Femur (tissue), 1 donor: ENCODE measurements at regions not wholly inside any gene's neighbourhood (a gene's known extent, or its start where the extent isn't known, plus 50 kb on each side); places are given as distances from the start of the nearest gene placed in this dataset.
A peak's percentile ranks its signal among the peaks of the same experiment; 100 is the strongest.

Source experiments
- DNase-seq: peaks from one replicate; pipeline ENCODE4 v3.0.0-alpha.2; 2017

GRCh38 chr20:12762725-12763124, 246.0 kb upstream of the SPTLC3 start:
- peak; percentile 23 for DNase-seq

- DNase-seq, result no peak
Measured at GRCh38 chr20:12763406-12763805, 245.4 kb upstream of the SPTLC3 start.

- no peak for DNase-seq
Measured at GRCh38 chr20:12764053-12764452, 244.7 kb upstream of the SPTLC3 start.

- DNase-seq, result no peak
Measured at GRCh38 chr20:12764851-12765250, 243.9 kb upstream of the SPTLC3 start.

- DNase-seq, result no peak
Measured at GRCh38 chr20:12773936-12774335, 234.8 kb upstream of the SPTLC3 start.

GRCh38 chr20:12775041-12775440, 233.7 kb upstream of the SPTLC3 start:
- no peak for DNase-seq

- DNase-seq, result no peak
Measured at GRCh38 chr20:12777016-12777415, 231.8 kb upstream of the SPTLC3 start.

GRCh38 chr20:12786276-12786675, 222.5 kb upstream of the SPTLC3 start:
- no peak for DNase-seq

GRCh38 chr20:12788632-12789299, 220.0 kb upstream of the SPTLC3 start:
- no peak for DNase-seq

GRCh38 chr20:12790859-12791258, 217.9 kb upstream of the SPTLC3 start:
- DNase-seq, result no peak

GRCh38 chr20:12798286-12798685, 210.5 kb upstream of the SPTLC3 start:
- no peak for DNase-seq

- no peak for DNase-seq
Measured at GRCh38 chr20:12808006-12808567, 200.7 kb upstream of the SPTLC3 start.

GRCh38 chr20:12815231-12815768, 193.5 kb upstream of the SPTLC3 start:
- no peak for DNase-seq

- no peak for DNase-seq
Measured at GRCh38 chr20:12815778-12816408, 192.9 kb upstream of the SPTLC3 start.

- DNase-seq, result no peak
Measured at GRCh38 chr20:12821249-12821648, 187.5 kb upstream of the SPTLC3 start.

- no peak for DNase-seq
Measured at GRCh38 chr20:12823734-12824133, 185.0 kb upstream of the SPTLC3 start.

- DNase-seq, result no peak
Measured at GRCh38 chr20:12824328-12825225, 184.2 kb upstream of the SPTLC3 start.

GRCh38 chr20:12825226-12825595, 183.6 kb upstream of the SPTLC3 start:
- DNase-seq, result peak; percentile 27

GRCh38 chr20:12827816-12828385, 180.9 kb upstream of the SPTLC3 start:
- no peak for DNase-seq

GRCh38 chr20:12829170-12829569, 179.6 kb upstream of the SPTLC3 start:
- no peak for DNase-seq

GRCh38 chr20:12833861-12834260, 174.9 kb upstream of the SPTLC3 start:
- no peak for DNase-seq

GRCh38 chr20:12835999-12836398, 172.8 kb upstream of the SPTLC3 start:
- DNase-seq, result no peak

GRCh38 chr20:12837646-12838045, 171.1 kb upstream of the SPTLC3 start:
- DNase-seq, result no peak
